ENCODE measurements at regions not wholly inside any gene's neighbourhood (a gene's known extent, or its start where the extent isn't known, plus 50 kb on each side); places are given as distances from the start of the nearest gene placed in this dataset.

GRCh38 chr5:38790891-38791290 is 54.9 kb upstream of the OSMR start:
- TF ChIP-seq EZH2 (IDR thresholded peaks at IDR 0.05; ENCODE audit: borderline replicate concordance, low read depth, low read length, severe bottlenecking) (no peak), POLR2A (IDR thresholded peaks at IDR 0.05; ENCODE audit: low read depth, low read length) (no peak), CTCF (IDR thresholded peaks at IDR 0.05; ENCODE audit: extremely low read depth in 1 of 2, insufficient read depth in 1 of 2, low read depth in 1 of 2, low read length in 2 of 2) (no peak), MAX (IDR thresholded peaks at IDR 0.05; ENCODE audit: insufficient read depth, insufficient read length) (no peak), MYC (IDR thresholded peaks at IDR 0.05; ENCODE audit: low read depth, low read length) (no peak), FOS (IDR thresholded peaks at IDR 0.05; ENCODE audit: borderline replicate concordance, insufficient read depth, low read length) (no peak), POLR2AphosphoS5 (IDR thresholded peaks at IDR 0.05; ENCODE audit: insufficient read depth, low read depth, low read length) (no peak)
